Ovary (tissue), 7 donors: ENCODE measurements at regions not wholly inside any gene's neighbourhood (a gene's known extent, or its start where the extent isn't known, plus 50 kb on each side); places are given as distances from the start of the nearest gene placed in this dataset.

Source experiments
- DNase-seq, 5 donors: peaks; one replicate each; pipeline ENCODE4 v3.0.0-alpha.2; 2019 to 2020
- H3K27ac ChIP-seq, 2 donors: fragments of 200-600 bp; one replicate each; pipeline versions ENCODE4 v1.5.1 to v1.8.0; 2019 to 2022
- H3K27me3 ChIP-seq: fragments of 200-600 bp; one replicate; pipeline ENCODE4 v1.8.0; 2022
- H3K36me3 ChIP-seq: fragments of 200-600 bp; sonication (generic); one replicate; pipeline ENCODE4 v1.5.1; 2019
- H3K4me1 ChIP-seq: one replicate; pipeline ENCODE4 v1.8.1; 2013; ENCODE audit warnings: mild to moderate bottlenecking, moderate library complexity; ENCODE audit not compliant: insufficient read depth
- H3K4me3 ChIP-seq: fragments of 200-600 bp; sonication (generic); one replicate; pipeline ENCODE4 v1.5.1; 2017
- H3K9me3 ChIP-seq, 2 donors: fragments of 200-600 bp in 1 of 2; sonication (generic) in 1 of 2; one replicate each; pipeline versions ENCODE4 v1.5.1 to v1.8.1; 2013 to 2019; ENCODE audit warnings: mild to moderate bottlenecking in 1 of 2, moderate library complexity in 1 of 2
- EP300 ChIP-seq: sonication (generic); formaldehyde crosslinking; IDR thresholded peaks from one replicate; pipeline ENCODE4 v1.6.1; 2017; ENCODE audit warnings: antibody characterized with exemption
- POLR2A ChIP-seq: fragments of 450-650 bp; IDR thresholded peaks from one replicate; pipeline ENCODE4 v1.6.1; 2017; ENCODE audit warnings: antibody characterized with exemption, mild to moderate bottlenecking, moderate library complexity
- WGBS, 3 donors: extraction: QIAGEN DNeasy Blood & Tissue Kit in 1 of 3; methylation state at CpG; one replicate each; pipeline versions ENCODE4 v1.1.5 to v1.1.7; 2013 to 2017; 5-methylcytosine and 5-hydroxymethylcytosine counted together
- intact Hi-C, 4 donors: fragments of 100-400 bp; cut with DNase I; formaldehyde crosslinking; loops; one replicate each; pipeline versions ENCODE4 v1.11.0 to v1.15.1; 2022 to 2023
- TF ChIP-seq, protein P1 (sequence below), 3 donors: fragments of 450-650 bp in 2 of 3; fragments of 200-600 bp in 1 of 3; IDR thresholded peaks; one replicate each; pipeline versions ENCODE4 v1.5.1 to v1.8.0; 2016 to 2022; ENCODE audit warnings: antibody characterized with exemption in 3 of 3, mild to moderate bottlenecking in 1 of 3
- donor health status: DM: no; HTN: no; CAD: no; lungs with moderate emphysema.
- donor health status: DM: no; HTN: no; CAD: no.
- donor health status: Bipolar disorder and iron deficiency.
- donor health status: DM: no; HTN: no; CAD: no.
- donor health status: DM: yes; HTN: yes; CAD: no.

- no peaks in the 10 kb centered on the region for H3K36me3 ChIP-seq
- H3K27me3 ChIP-seq = no peaks in the 10 kb centered on the region
- WGBS, 3 donors = 95 to 99% (median 97%) methylated on average over 5 of the region's 5 CpGs
- TF ChIP-seq POLR2A = no peak
- no peak for TF ChIP-seq EP300
- TF ChIP-seq, protein P1, sequence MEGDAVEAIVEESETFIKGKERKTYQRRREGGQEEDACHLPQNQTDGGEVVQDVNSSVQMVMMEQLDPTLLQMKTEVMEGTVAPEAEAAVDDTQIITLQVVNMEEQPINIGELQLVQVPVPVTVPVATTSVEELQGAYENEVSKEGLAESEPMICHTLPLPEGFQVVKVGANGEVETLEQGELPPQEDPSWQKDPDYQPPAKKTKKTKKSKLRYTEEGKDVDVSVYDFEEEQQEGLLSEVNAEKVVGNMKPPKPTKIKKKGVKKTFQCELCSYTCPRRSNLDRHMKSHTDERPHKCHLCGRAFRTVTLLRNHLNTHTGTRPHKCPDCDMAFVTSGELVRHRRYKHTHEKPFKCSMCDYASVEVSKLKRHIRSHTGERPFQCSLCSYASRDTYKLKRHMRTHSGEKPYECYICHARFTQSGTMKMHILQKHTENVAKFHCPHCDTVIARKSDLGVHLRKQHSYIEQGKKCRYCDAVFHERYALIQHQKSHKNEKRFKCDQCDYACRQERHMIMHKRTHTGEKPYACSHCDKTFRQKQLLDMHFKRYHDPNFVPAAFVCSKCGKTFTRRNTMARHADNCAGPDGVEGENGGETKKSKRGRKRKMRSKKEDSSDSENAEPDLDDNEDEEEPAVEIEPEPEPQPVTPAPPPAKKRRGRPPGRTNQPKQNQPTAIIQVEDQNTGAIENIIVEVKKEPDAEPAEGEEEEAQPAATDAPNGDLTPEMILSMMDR (IDR thresholded peaks at IDR 0.05) = no peak
- no peak overlapping the region for H3K27ac ChIP-seq
- DNase-seq = no peak
- peaks cover 2% of the 10 kb centered on the region for H3K4me1 ChIP-seq
- intact Hi-C loops = no loop called here
- no peaks in the 10 kb centered on the region for H3K9me3 ChIP-seq
- no peak overlapping the region for H3K4me3 ChIP-seq
Observed at GRCh38 chr2:138185827-138186226, 221.6 kb downstream of the HNMT start.

DNA sequence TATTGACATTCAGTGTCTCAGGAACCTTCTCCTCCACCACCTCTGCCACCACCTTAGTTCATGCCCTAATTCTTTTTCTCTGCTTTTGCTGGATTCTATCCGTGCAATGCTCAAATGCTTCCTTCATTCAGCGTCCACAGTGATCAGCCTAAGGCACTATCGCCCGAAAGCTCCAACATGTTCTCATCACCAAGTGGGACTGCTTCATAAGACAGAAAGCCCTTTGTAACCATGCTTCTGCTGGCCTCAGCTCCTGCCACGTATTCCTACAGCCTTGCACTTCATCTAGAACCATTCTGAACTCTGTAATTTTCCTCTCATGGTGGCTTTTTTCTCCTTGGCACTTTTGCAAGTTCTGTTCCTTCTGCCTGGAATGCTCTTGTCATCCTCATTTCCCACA lies 222.9 kb downstream of the HNMT start:
- DNase-seq = no peak
- H3K36me3 ChIP-seq = no peaks in the 10 kb centered on the region
- H3K27me3 ChIP-seq = no peaks in the 10 kb centered on the region
- intact Hi-C loops = no loop called here
- no peak overlapping the region for H3K27ac ChIP-seq
- no peaks in the 10 kb centered on the region for H3K9me3 ChIP-seq
- no peak for TF ChIP-seq POLR2A
- TF ChIP-seq EP300 = no peak
- no peaks in the 10 kb centered on the region for H3K4me1 ChIP-seq
- H3K4me3 ChIP-seq = no peak overlapping the region
- WGBS, 3 donors = 91 to 94% (median 92%) methylated on average over 5 of the region's 5 CpGs

GRCh38 chr2:138190999-138191398 lies 226.7 kb downstream of the HNMT start:
- Histone ChIP-seq H3K36me3 (no peaks in the 10 kb centered on the region), H3K4me3 (no peak overlapping the region), H3K27me3 (no peaks in the 10 kb centered on the region), H3K27ac (no peak overlapping the region), H3K4me1 (no peaks in the 10 kb centered on the region), H3K9me3 (no peaks in the 10 kb centered on the region)
- 95 to 99% (median 97%) methylated on average over 2 of the region's 2 CpGs for WGBS, 3 donors
- TF ChIP-seq, protein P1 (IDR thresholded peaks at IDR 0.05) = no peak
- TF ChIP-seq EP300 (no peak), POLR2A (no peak)
- DNase-seq = no peak
- intact Hi-C loops = no loop called here

DNA sequence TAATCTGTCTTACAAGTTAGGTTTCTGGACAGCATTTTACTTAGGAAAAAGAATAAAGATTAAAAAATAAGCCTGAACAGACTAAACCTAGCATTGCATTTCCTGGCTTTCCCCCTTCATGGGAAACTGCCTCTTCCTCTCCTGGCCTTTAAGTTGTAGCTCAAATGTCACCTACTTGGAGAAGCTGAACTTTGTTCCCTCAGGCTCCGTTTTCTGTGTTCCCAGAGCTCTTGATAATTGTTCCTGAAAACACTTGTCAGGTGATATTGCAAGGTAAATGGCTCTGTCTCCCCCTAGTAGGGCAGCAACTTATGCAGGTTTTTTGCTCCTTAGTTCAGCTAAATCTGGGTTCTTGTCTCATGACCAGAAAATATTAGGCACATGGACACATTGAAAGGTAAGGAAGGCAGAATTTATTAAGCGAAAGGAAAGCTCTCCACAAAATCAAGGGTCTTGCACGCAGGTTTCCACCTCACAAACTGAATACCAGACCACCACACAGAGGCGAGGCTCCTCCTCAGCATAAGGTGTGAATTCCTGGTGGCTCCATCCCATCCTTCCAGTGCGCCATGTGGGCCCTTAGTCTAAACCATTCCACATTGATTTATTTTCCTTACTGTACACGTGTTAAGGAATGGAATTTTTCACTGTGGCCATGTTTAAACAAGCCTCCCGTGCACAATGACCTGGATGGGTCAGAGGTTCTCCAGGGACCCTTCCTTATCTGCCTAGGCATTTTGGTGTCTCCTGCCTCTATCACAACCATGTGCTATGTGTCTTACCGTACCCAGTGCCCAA lies 229.3 kb downstream of the HNMT start:
- no peaks in the 10 kb centered on the region for H3K36me3 ChIP-seq
- H3K4me1 ChIP-seq = no peaks in the 10 kb centered on the region
- DNase-seq = no peak
- no peak overlapping the region for H3K4me3 ChIP-seq
- no peak overlapping the region for H3K27ac ChIP-seq
- intact Hi-C loops = no loop called here
- no peaks in the 10 kb centered on the region for H3K9me3 ChIP-seq
- TF ChIP-seq, protein P1 (IDR thresholded peaks at IDR 0.05) = no peak
- TF ChIP-seq EP300 (no peak), POLR2A (no peak)
- WGBS, 3 donors = 80 to 85% (median 80%) methylated on average over 8 of the region's 8 CpGs
- no peaks in the 10 kb centered on the region for H3K27me3 ChIP-seq

- TF ChIP-seq, protein P1 (IDR thresholded peaks at IDR 0.05) = no peak
- no peak for TF ChIP-seq POLR2A
- no peak for TF ChIP-seq EP300
- intact Hi-C loops = no loop called here
- Histone ChIP-seq H3K4me1 (no peaks in the 10 kb centered on the region), H3K36me3 (no peaks in the 10 kb centered on the region), H3K27me3 (no peaks in the 10 kb centered on the region), H3K4me3 (no peak overlapping the region), H3K9me3 (no peaks in the 10 kb centered on the region), H3K27ac (no peak overlapping the region)
- no peak for DNase-seq
- 90 to 94% (median 91%) methylated on average over 2 of the region's 2 CpGs for WGBS, 3 donors
Observed at GRCh38 chr2:138201286-138201685, 237.0 kb downstream of the HNMT start.
